ENCODE measurements at regions not wholly inside any gene's neighbourhood (a gene's known extent, or its start where the extent isn't known, plus 50 kb on each side); places are given as distances from the start of the nearest gene placed in this dataset.

- DNase-seq (ENCODE audit: low read depth, low spot score): no peak
- no TSS peak for BruUV-seq (replicated peaks)
- Histone ChIP-seq H3K27me3 (replicated peaks in 1 of 2; ENCODE audit: control insufficient read depth in 2 of 2, insufficient read depth in 2 of 2, low read length in 1 of 2) (no peaks in the 10 kb centered on the region), H3K9me3 (replicated peaks; ENCODE audit: control insufficient read depth, insufficient read depth, low read length) (no peaks in the 10 kb centered on the region), H3K27ac (ENCODE audit: control insufficient read depth, insufficient read depth) (no peak overlapping the region), H3K79me2 (ENCODE audit: control insufficient read depth, insufficient read depth, low read length) (no peaks in the 10 kb centered on the region), H3K36me3 (ENCODE audit: control insufficient read depth in 2 of 2, insufficient read depth in 2 of 2, low read length in 1 of 2) (no peaks in the 10 kb centered on the region), H3K4me2 (ENCODE audit: control insufficient read depth, insufficient read depth) (no peak overlapping the region), H2AFZ (ENCODE audit: control insufficient read depth, low read depth, low read length) (no peak overlapping the region), H3K4me3 (no peak overlapping the region), H3K9ac (ENCODE audit: control insufficient read depth, insufficient read depth, low read length) (no peak overlapping the region), H4K20me1 (ENCODE audit: control insufficient read depth, insufficient read depth) (no peaks in the 10 kb centered on the region), H3K4me1 (ENCODE audit: control insufficient read depth, insufficient read depth, low read length) (no peaks in the 10 kb centered on the region)
- FAIRE-seq: no peak
- RAD21 ChIA-PET (ENCODE audit: unreplicated experiment): interaction anchor here (0.7 to 7.3 kb wide), 6 partner anchors 10 to 365 kb away, joined by 3 to 35 read pairs (median 4); partner anchors contain the start of gene IGFBP3
- CTCF ChIA-PET: interaction anchor here (1.4 to 2.4 kb wide), 2 partner anchors 55 to 365 kb away, joined by 5 to 16 read pairs; no protein-coding TSS in a partner anchor
- TF ChIP-seq ZBTB33 (IDR thresholded peaks at IDR 0.05) (no peak), ATF7 (IDR thresholded peaks at IDR 0.05; ENCODE audit: low read depth) (no peak), SUZ12 (IDR thresholded peaks at IDR 0.05; ENCODE audit: unreplicated experiment) (no peak), RAD21 (IDR thresholded peaks at IDR 0.05; ENCODE audit: insufficient read depth, low read depth, low read length) (no peak)
- 35% methylated on average over 2 of the region's 2 CpGs for WGBS (ENCODE audit: insufficient coverage, insufficient replicate concordance, low lambda C conversion rate, missing lambda C conversion rate)
- POLR2A ChIA-PET: no interaction called here
- no peak for ATAC-seq
- in situ Hi-C loops (cut with MboI) (no loop called here), intact Hi-C loops (cut with micrococcal nuclease; ENCODE audit: unreplicated experiment) (no loop called here)
- SMC1A ChIA-PET (ENCODE audit: uncharacterized antibody, unreplicated experiment): interaction anchor here (0.9 to 7.2 kb wide), 10 partner anchors 10 to 365 kb away, joined by 3 to 64 read pairs (median 4); no protein-coding TSS in a partner anchor
These were observed 366.9 kb upstream of the IGFBP3 start for GRCh38 chr7:46288010-46288409.

DNA sequence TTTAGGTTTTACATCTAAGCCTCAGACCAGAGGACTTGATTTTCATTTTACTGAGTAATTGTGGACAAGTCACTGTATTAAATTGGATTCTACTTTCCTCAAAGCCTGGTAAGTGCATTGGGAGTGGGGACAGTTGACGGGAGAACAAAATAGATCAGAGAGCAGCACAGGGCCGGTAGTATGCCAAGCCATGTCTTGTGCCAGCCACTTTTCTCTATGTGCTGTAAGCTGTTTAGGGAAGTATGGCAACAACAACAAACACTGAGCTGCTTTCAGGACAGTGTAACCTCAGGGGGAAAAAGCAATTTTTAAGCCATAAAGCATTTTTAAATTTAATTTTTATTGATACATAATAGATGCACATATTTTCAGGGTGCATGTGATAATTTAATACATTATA, 365.9 kb upstream of the IGFBP3 start:
- FAIRE-seq (no peak), ATAC-seq (no peak)
- RAD21 ChIA-PET (ENCODE audit: unreplicated experiment): interaction anchor here (0.8 to 7.3 kb wide), 6 partner anchors 10 to 364 kb away, joined by 3 to 35 read pairs (median 4); partner anchors contain the start of gene IGFBP3
- TF ChIP-seq NRF1 (conservative IDR thresholded peaks at IDR 0.05; ENCODE audit: low read depth, low read length): no peak
- no peak for TF ChIP-seq CUX1 (IDR thresholded peaks at IDR 0.05; ENCODE audit: insufficient replicate concordance, low read depth, low read length)
- no peak for TF ChIP-seq JUND (IDR thresholded peaks at IDR 0.05; ENCODE audit: low read depth, low read length)
- TF ChIP-seq NR2F1 (conservative IDR thresholded peaks at IDR 0.05): no peak
- no peak for TF ChIP-seq POLR2AphosphoS2 (IDR thresholded peaks at IDR 0.05; ENCODE audit: low read depth, low read length)
- TF ChIP-seq BRCA1 (IDR thresholded peaks at IDR 0.05; ENCODE audit: low read depth, low read length): no peak
- no peak for TF ChIP-seq STAT3 (IDR thresholded peaks at IDR 0.05; ENCODE audit: low read depth, low read length)

More for the DNA sequence above, 365.9 kb upstream of the IGFBP3 start:
- Histone ChIP-seq H4K20me1 (ENCODE audit: control insufficient read depth, insufficient read depth) (no peaks in the 10 kb centered on the region), H3K4me1 (ENCODE audit: control insufficient read depth, insufficient read depth, low read length) (no peaks in the 10 kb centered on the region), H2AFZ (ENCODE audit: control insufficient read depth, low read depth, low read length) (no peak overlapping the region), H3K79me2 (ENCODE audit: control insufficient read depth, insufficient read depth, low read length) (no peaks in the 10 kb centered on the region), H3K27ac (ENCODE audit: control insufficient read depth, insufficient read depth) (no peak overlapping the region), H3K9ac (ENCODE audit: control insufficient read depth, insufficient read depth, low read length) (no peak overlapping the region), H3K9me3 (replicated peaks; ENCODE audit: control insufficient read depth, insufficient read depth, low read length) (no peaks in the 10 kb centered on the region), H3K27me3 (replicated peaks in 1 of 2; ENCODE audit: control insufficient read depth in 2 of 2, insufficient read depth in 2 of 2, low read length in 1 of 2) (no peaks in the 10 kb centered on the region), H3K36me3 (ENCODE audit: control insufficient read depth in 2 of 2, insufficient read depth in 2 of 2, low read length in 1 of 2) (no peaks in the 10 kb centered on the region), H3K4me3 (no peak overlapping the region), H3K4me2 (ENCODE audit: control insufficient read depth, insufficient read depth) (no peak overlapping the region)
- intact Hi-C loops (cut with micrococcal nuclease; ENCODE audit: unreplicated experiment) (no loop called here), in situ Hi-C loops (cut with MboI) (no loop called here)
- BruUV-seq (replicated peaks): no TSS peak
- POLR2A ChIA-PET: interaction anchor here (0.5 to 0.9 kb wide), 2 partner anchors 136 to 367 kb away, joined by 3 read pairs; no protein-coding TSS in a partner anchor
- CTCF ChIA-PET: interaction anchor here (1.1 to 2.4 kb wide), 5 partner anchors 13 to 364 kb away, joined by 3 to 16 read pairs (median 3); no protein-coding TSS in a partner anchor
- WGBS (ENCODE audit: insufficient coverage, insufficient replicate concordance, low lambda C conversion rate, missing lambda C conversion rate): 42% methylated on average over 2 of the region's 2 CpGs
- SMC1A ChIA-PET (ENCODE audit: uncharacterized antibody, unreplicated experiment): interaction anchor here (0.9 to 7.2 kb wide), 17 partner anchors 9 to 364 kb away, joined by 3 to 64 read pairs (median 4); no protein-coding TSS in a partner anchor
- no peak for DNase-seq (ENCODE audit: low read depth, low spot score)
